GM18499 (cell line): ENCODE measurements at regions not wholly inside any gene's neighbourhood (a gene's known extent, or its start where the extent isn't known, plus 50 kb on each side); places are given as distances from the start of the nearest gene placed in this dataset.

Experiments
- ATAC-seq: cut with Tn5 transposase; IDR thresholded peaks from one replicate; pipeline ENCODE4 v1.9.1; 2021; ENCODE audit warnings: moderate number of reproducible peaks; ENCODE audit not compliant: insufficient read depth, unreplicated experiment

DNA sequence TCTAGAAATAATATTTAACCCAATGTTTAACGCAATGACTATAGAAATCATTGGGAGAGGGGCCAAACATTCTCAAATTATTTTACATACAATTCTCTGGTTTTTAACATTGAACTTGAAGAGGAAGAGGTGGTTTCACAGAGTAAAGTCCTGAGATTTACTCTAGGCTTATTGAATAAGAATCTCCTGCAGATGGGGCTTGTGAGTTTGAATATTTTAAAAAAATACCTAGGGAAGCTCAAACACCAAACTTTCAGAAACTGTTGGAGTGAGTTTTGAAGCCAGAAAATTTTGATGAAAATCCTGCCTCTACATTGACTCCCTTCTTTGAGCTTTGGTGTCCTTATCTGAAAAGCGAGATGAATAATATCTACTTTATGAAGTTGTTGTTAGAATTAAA, 906.6 kb downstream of the TUSC7 start:
- no peak for ATAC-seq

DNA sequence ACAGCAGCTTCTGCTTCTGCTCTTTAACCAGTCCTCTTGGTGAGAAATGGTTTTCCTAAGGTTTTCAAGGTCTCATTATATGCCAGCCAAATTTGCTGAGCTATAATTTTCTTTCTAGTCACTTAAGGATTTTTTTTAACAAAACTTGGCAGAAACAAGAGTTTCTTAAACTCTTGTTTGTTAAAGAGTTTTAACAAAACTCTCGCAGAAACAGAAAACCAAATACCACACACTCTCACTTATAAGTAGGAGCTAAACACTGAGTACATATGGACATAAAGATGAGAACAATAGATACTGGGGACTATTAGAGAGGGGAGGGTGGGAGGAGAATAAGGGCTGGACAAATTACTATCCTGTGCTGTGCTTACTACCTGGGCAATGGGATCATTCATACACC, 908.3 kb downstream of the TUSC7 start:
- ATAC-seq, result no peak

DNA sequence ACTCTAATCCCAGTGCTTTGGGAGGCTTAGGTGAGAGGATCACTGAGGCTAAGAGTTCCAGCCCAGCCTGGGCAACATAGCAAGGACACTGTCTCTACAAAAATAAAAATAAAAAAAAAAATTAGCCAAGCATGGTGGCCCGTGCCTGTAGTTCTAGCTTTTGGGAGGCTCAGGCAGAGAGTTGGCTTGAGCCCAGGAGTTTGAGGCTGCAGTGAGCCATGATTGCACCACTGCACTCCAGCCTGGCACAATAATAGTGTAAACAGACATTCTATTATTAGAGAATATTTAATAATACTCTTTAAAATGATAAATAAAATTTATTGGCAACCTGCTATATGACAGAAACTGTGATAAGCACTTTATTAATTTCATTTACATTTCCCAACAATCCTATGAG, 908.9 kb downstream of the TUSC7 start:
- ATAC-seq, result no peak

DNA sequence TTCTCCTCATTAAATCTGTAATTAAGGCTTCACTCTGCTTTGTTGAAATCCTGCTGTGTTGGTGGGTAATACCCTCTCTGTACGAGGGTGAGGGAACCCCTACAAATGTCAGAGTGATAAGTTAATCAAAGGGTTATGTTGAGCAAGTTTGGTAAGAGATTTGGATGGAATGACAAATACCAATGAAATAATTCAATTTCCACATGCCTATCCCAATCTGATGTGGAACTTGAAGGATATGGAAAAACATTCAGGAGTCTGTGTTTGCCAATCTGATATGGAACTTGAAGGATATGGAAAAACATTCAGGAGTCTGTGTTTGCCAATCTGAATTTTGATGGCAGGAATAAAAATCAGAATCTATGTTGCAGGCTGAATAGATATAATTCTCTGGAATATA, 910.2 kb downstream of the TUSC7 start:
- no peak for ATAC-seq

DNA sequence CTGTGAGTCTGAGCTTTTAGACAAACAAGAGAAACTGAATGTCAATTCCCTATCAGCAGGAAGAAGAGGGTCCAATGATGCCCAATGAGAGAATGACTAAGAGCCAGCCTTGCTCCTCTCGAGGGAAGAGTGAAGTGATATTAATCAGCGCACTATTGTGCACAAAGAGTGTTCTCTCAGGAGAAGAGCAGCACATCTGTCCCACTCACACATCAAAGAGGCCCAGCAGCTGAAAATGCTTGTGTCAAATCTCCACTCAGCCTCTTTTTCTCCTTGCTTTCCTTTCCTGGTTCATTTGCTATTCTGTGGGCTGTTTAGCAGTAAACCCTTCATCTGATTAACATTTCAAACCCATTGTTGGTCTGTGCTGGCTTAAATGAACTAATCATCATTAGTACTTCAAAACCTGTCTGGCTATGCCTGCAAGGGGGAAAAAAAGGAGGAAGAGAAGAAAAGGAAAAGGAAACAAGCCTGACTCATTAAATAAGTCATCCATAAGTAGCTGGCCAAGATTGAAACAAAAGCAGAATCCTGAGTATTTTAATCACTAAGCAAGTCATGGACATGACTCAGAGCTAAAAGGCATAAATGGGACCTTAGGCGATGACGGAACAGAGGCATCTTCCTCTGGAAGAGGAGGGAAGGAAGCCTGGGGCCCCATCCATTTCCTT, 912.7 kb downstream of the TUSC7 start:
- ATAC-seq, result no peak

DNA sequence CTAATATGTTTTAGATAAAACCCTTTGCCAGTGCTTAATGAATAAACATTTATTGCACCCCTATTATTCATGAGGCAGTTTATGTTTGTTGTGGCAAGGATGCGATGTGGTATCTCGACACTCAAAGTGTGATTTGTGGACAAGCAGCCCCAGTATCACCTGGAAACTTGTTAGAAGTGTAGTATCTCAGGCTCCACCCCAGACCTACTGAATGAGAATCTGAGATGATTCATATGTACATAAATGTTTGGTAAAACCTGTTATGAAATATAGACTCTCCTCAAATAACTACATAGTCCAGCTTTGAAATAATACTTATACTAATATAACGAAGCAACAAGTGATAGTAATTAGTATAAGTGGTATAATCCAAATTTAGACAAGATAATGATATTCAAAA, 914.8 kb downstream of the TUSC7 start:
- no peak for ATAC-seq

GRCh38 chr3:117625174-117625573, 915.6 kb downstream of the TUSC7 start:
- no peak for ATAC-seq

GRCh38 chr3:117626577-117626976, 917.0 kb downstream of the TUSC7 start:
- ATAC-seq, result no peak

DNA sequence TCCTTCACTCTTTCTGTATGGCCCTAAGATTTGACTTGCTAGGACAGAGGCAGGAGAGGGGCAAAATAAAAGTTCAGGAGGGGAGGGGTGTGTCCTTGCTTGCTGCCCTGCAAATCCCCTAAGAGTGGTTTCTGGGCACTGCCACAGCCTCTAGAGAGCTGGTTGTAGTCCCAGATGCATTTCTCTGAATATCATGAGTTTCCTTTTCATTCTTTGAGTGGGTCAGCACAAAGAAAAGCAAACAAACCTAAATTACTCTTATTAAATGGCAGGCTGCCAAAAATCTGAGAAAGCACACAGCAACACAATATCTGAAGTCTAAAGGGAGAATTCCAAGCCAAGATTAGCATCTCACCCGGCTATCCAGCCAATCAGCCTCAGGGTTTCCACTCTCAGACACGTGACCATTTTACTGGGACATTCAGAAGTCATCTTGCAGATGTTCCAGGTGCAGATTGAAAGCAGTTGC, 919.3 kb downstream of the TUSC7 start:
- no peak for ATAC-seq

DNA sequence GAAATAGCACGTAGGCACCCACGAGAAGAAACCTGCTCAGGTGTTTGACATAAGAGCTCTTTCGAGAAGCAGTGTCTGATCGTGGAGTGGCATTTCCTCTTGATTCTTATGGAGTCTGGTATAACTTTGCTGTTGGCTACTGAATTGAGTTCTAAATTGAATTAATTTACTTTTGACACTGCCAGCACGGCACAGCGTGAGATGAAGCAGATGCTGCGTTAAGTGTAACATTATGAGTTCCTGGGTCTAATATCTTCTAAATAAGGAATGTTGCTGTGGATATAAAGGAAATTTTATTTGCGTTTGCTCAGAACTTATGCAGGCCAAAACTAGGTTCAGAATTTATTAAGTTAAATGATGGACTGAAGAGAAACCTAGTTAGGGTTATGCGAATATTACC, 919.9 kb downstream of the TUSC7 start:
- ATAC-seq, result no peak

DNA sequence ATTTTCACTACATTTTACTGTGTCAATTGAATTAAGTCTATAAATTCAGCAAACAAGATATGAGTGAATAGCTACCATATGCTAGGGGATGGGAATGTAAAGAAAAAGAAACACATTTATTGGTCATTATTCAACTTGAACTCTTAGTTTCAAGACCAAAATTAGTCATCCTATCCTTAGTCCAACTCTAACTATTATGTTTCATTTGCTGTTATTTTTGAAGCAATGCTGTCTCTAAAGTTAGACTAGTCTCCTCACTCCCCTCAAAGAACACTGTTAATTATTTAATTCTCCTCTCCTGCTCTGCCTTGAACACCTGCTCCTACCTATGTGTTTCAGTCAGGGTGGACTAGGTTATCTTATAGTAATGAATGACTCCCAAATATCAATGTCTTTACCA, 920.9 kb downstream of the TUSC7 start:
- peak; percentile 48 for ATAC-seq

DNA sequence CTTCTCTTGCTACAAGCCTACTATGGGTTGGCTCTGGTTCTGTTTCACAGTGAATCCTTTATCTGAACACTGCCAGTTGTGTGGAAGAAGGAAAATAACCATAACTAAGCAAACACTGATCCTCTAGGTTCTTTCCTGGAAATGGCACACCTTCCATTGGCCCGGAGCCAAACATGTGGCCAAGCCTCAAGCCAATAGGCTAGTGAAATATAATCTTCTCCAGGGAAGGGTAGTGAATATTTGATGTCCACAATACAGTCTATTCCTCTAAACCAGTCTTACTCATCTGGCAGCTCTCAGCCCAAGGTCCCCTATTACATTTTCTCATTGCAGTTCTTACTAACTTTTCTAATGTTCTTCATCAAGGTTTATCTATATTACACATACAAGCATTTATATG, 921.3 kb downstream of the TUSC7 start:
- ATAC-seq, result no peak

DNA sequence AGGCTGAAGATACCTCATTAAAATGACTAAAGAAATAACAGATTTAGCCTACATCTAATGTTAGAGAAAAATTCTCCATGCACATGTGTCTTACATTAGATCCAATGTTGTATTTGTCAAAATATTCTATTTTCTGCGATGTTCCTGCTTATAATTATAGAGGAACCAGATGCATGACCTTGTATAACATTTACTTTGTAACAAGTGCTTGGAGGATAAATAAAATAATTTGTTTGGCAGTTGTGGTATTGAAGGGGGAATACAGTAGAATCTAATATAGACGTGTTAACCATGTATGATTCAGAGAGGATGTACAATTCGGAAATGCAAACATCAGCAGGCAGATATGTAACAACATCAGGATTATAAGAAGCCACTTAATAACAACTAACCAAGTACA, 922.2 kb downstream of the TUSC7 start:
- no peak for ATAC-seq

GRCh38 chr3:117632191-117632590, 922.6 kb downstream of the TUSC7 start:
- no peak for ATAC-seq

DNA sequence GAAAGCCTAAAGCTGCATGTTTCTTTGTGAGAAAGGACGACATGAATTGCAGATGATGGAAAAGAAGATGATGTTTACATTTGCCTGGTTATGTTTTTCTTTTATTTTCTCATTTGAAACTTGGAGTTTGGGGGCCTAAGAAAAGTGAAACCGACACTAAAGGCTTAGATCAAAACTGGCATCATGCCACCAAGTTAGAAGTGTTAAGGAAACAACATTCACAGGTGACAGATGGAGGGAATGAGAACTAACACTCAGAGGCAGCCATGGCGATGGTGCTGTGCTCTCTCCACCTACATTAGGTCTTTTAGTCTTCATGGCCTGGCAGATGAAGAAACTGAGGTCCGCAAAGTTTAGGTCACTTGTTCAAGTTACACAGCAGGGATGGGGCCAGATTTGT, 923.6 kb downstream of the TUSC7 start:
- no peak for ATAC-seq

DNA sequence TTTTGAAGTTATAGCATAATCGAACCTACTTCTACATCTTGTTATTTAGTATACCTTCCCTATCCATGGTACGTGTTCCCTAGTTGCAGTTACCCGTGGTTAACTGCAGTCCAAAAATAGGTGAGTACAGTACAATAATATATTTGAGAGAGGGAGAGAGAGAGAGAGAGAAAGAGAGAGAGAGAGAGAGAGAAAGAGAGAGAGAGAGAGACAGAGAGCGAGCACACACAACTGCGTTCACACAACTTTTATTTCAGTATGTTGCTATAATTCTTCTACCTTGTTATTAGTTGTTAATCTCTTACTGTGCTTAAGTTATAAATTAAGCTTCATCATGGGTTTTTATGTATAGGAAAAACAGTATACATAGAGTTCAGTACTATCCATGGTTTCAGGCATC, 928.1 kb downstream of the TUSC7 start:
- no peak for ATAC-seq

- ATAC-seq, result no peak
Measured at GRCh38 chr3:117644203-117644602, 934.6 kb downstream of the TUSC7 start.

GRCh38 chr3:117645561-117646242, 936.1 kb downstream of the TUSC7 start:
- ATAC-seq, result peak; percentile 66

DNA sequence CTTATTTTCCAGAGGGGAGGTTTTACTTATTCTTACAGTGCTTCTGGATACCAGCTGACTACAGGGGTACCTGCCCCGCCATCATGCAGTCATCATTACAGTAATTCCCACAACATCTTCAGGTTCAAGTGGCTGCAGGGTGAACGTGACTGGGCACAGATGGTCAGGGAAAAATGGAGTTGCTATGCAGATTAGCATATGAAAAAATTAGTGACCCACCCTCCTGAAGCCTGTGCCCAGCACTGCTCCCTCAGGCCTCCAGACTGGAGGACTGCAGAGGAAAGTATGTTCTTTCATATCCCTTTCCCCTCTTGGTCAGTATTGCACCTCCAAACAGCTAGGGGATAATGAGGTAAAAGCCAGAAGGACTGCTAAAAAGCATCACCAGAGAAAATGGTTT, 937.9 kb downstream of the TUSC7 start:
- no peak for ATAC-seq

DNA sequence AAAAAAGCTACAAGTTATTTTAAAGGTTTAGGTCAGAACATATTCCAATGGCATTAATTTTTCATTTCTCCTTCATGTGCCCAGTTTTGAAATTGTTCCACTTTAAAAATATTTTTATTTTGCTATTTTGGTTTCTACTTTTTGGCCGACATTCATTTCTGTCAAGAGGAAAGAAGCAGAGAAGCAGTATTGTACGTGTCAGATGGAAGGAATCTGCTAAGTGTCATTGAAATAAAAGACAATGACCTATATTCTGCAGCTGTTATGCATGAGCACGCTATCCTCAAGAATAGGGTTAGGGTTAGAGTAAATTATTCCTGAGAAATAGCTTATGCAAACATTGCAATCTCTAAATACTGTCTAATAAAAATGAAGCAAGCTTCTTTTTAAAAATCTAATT, 941.7 kb downstream of the TUSC7 start:
- no peak for ATAC-seq

DNA sequence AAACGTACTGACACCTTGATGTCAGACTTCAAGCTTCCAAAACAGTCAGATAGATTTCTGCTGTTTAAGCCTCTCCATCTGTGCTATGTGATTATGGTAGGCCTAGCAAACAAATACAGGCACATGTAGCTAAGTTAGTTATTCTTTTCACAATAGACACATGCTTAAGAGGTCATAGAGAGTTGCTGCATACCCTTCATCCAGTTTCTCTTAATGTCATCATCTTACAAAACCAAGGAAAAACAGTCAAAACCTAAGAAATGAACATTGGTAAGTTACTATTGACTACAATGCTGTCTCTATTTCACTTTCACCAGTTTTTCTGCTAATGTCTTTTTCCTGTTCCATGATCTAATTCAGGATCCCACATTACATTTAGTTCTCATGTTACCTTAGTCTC, 946.8 kb downstream of the TUSC7 start:
- no peak for ATAC-seq

DNA sequence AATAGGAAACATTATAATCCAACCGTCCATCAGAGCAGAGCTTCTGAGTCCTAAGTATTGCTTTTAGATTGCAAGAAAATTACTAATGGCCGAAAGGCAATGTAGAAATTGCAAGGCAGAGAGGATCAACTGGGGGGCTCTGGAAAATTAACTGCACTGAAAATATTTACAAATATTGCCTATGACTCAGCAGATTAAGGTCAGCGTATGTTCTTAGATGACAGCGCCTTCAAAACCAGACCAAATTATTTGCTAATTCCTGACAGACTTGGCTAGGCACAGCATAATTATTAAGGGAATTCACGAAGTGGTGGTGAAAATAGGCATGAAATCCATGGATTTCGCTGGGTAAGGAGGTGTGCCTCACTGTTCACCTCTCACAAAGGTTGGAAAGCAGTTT, 947.7 kb downstream of the TUSC7 start:
- ATAC-seq, result no peak
